HG03196 (cell line): ENCODE measurements at regions not wholly inside any gene's neighbourhood (a gene's known extent, or its start where the extent isn't known, plus 50 kb on each side); places are given as distances from the start of the nearest gene placed in this dataset.
"Not testable (repeated sequence)": the region's sequence is repeated elsewhere in the genome, so short reads cannot be mapped to it uniquely, and the experiment has no call there.

Experiments
- ATAC-seq: cut with Tn5 transposase; IDR thresholded peaks from one replicate; pipeline ENCODE4 v1.9.1; 2021; ENCODE audit not compliant: unreplicated experiment

GRCh38 chr3:191644291-191644690 lies 183.3 kb downstream of the PYDC2 start:
- no peak for ATAC-seq

DNA sequence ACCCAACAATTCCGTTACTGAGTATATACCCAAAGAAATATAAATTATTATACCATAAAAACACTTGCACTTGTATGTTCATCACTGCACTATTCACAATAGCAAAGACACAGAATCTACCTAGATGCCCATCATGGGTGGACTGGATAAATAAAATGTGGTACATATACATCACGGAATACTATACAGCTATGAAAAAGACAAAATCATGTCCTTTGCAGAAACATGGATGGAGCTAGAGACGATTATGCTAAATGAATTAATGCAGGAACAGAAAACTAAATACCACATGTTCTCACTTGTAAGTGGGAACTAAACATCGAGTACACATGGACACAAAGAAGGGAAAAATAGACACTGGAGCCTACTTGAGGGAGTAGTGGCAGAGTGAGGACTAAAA lies 185.3 kb downstream of the PYDC2 start:
- no peak for ATAC-seq

DNA sequence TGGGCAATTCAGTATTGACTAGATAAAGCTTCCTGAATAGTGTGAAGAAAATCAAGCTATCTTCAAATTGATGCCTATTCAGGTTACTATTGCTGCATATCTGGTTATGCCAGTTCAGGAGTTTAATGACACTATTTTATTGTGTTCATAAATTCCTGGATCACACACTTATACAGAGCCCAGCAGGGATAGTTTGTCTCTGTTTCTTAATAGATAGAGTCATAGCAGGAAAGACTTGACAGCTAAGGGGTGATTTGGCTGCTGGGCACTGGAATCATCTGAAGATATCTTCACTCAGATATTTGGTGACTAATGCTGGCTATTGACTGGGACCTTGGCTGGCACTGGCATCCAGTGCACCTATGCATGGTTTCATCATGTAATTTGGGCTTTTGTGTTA lies 187.8 kb downstream of the PYDC2 start:
- no peak for ATAC-seq

DNA sequence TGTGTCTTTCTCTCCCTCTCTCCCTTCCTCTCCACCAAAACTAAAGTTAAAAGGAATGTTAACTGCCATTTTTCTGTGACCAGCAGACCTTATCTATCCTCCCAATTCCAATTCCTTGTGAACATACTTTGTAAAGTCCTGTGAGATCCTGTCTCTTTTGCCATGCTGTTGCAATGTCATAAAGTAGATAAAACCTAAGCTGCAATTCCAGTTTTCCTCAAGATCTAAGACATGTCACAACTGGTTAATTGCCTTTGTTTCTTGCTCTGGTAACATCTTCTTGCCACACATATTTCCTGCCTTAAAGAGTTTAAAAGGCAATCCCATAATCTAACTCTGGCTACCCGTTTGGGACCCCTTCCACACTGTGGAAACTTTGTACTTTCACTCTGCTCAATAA lies 188.7 kb downstream of the PYDC2 start:
- no peak for ATAC-seq

DNA sequence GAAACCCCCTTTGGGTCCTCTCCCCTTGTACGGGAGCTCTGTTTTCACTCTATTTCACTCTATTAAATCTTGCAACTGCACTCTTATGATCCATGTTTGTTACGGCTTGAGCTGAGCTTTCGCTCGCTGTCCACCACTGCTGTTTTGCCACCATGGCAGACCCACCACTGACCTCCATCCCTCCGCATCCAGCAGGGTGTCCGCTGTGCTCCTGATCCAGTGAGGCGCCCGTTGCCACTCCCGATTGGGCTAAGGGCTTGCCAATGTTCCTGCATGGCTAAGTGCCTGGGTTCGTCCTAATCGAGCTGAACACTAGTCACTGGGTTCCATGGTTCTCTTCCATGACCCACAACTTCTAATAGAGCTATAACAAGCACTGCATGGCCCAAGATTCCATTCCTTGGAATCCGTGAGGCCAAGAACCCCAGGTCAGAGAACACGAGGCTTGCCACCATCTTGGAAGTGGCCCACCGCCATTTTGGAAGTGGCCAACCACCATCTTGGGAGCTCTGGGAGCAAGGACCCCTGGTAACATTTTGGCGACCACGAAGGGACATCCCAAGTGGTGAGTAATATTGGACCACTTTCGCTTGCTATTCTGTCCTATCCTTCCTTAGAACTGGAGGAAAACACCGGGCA lies 197.9 kb downstream of the PYDC2 start:
- not testable (repeated sequence) for ATAC-seq

- ATAC-seq: not testable (repeated sequence)
Measured at GRCh38 chr3:191662150-191662549, 201.2 kb downstream of the PYDC2 start.

DNA sequence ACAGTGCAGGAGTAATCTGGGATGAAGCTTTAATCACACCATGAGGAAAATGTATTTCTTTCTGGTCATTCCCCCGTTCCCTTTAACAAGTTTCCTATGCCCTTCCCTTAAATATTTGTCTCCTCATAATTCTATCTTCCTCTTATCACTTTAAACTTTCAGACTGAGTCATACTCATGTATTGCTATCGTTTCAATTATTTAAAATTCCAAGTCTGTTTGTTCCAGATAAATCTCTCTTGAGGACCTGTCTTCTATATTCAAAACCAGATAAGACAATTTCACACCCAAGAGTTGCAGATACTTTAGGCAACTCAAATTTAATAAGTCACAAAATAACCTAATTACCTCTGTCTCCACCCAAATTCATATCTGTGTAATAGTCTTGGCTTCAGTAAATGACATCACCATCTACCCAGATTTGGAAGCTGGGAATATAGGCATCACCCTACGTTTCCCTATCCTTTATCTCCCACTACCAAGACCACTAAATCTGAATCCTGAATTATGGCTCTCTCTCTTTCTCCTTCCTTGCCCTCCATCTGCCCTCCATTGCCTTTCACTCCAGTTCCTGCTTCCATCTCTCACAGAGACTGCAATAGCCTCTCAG lies 220.1 kb downstream of the PYDC2 start:
- no peak for ATAC-seq

DNA sequence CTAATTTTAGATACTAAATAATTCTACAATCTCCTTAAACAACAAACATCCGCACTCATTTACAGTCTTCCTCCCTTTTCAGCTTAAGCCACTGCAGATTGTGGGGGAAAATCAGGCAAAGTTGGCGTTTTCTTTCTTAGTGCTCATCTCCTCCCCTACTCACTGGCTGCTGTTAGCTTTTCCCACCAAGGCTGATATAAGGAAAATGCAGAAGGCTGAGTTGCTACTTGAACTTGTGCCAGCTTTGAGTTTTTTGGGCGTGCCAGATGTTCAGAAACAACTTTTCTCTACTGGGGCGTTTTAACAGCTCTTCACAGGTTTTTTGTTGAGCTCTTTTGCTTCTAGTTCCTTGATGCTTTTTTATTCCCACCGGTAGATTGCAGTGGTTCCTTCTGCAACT lies 222.0 kb downstream of the PYDC2 start:
- ATAC-seq: no peak

- no peak for ATAC-seq
Measured at GRCh38 chr3:191686626-191687025, 225.7 kb downstream of the PYDC2 start.

GRCh38 chr3:191688756-191689433 lies 227.9 kb downstream of the PYDC2 start:
- no peak for ATAC-seq

DNA sequence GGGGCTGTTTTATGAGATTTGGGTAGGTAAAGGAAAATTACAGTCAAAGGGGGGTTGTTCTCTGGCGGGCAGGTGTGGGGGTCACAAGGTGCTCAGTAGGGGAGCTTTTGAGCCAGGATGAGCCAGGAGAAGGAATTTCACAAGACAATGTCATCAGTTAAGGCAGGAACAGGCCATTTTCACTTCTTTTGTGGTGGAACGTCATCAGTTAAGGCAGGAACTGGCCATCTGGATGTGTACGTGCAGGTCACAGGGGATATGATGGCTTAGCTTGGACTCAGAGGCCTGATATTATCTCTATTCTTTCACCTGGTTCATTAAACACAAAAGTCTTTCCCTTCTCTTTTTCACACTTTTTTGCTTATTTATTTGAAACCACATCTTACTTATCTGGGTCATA lies 230.2 kb downstream of the PYDC2 start:
- ATAC-seq: not testable (repeated sequence)

DNA sequence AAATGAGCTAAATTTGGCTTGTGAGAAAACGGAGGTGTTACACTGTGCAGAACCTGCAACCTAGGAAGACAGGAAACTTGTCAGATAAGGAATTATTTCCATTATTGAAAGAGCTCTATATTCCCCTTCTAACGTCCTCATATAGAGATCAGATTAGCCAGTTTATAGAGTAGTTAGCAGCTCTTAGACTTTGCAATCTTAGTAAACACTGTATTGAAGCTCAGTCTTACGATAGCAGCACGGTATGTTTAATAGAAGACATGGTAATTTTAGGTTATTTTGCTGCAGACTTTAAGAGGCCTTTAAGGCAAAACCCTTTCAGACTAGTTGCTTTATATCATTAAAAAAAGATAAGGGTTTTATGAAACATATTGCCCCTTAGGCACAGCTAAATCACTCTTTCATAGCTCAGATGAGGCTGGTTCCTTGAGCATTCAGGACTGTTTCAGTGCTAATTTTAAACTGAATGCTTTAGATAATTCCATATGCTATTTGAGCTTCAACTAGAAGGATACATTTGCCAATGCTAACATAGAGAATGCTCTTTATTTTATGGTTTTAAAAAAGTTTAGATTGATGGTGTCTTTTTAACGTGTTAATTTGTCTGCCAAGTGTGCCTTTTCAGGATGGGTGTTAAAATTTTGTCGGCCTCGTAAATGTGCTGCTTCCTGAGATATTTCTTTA lies 234.3 kb downstream of the PYDC2 start:
- ATAC-seq: no peak

- no peak for ATAC-seq
Measured at GRCh38 chr3:191695815-191696153, 234.8 kb downstream of the PYDC2 start.

- ATAC-seq: no peak
Measured at GRCh38 chr3:191696348-191696747, 235.4 kb downstream of the PYDC2 start.

DNA sequence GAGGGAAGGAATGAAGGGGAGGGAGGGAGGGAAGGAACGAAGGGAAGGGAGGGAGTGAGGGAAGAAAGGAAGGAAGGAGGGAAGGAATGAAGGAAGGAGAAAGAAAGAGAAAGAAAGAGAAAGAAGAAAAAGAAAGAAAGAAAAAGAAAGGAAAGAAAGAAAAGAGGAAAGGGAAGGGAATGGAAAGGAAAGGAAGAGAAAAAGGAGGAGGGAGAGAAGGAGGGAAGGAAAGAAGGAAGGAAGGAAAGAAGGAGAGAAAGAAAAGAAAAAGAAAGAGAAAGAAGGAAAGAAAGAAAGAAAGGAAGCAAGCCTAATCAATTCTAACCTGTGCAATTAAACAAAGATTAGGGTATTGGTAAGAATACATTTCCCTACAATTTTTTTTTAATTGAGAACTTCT lies 238.6 kb downstream of the PYDC2 start:
- no peak for ATAC-seq

- no peak for ATAC-seq
Measured at GRCh38 chr3:191702121-191702520, 241.2 kb downstream of the PYDC2 start.

- no peak for ATAC-seq
Measured at GRCh38 chr3:191707817-191708216, 246.9 kb downstream of the PYDC2 start.

GRCh38 chr3:191715585-191715984 lies 254.6 kb downstream of the PYDC2 start:
- no peak for ATAC-seq

DNA sequence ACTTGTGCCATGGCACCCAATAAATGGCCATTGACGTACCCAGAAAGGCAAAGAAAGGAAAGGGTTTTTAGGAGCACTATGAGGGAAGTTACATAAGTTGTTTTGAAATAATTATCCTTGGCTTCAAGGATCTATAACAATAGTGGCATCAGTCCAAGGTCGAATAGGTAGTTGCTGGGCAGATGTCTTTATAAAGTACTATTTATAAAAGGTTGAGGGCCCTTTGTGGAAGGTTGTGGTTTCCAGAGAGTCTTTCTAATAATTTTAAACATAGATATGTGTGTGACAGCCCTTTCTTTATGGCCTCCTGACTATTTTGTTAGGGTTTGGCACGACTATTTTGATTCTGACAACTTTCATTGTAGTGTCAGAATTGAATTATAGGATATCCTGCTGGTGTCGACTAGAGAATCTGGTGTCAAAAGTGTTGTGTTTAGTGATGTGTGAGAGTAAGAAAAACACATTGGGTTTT lies 260.5 kb downstream of the PYDC2 start:
- ATAC-seq: no peak

DNA sequence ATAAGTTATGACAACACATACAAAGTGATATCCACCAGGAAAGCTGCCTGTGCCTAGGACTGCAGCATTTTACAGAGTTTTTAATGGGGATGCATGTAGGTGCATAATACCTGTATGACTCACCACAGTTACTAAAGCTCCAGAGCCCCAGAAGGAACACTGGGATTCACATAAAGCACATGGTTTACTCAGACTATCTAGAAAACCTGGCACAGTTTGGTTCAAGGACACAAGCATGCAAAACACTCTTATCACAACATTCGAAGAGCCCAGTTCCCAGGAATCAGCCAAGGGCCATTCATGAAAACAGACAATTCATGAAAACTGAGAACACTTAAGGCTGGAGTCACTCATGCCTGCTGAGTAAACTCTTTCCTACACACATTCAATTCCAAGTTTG lies 261.0 kb downstream of the PYDC2 start:
- no peak for ATAC-seq

DNA sequence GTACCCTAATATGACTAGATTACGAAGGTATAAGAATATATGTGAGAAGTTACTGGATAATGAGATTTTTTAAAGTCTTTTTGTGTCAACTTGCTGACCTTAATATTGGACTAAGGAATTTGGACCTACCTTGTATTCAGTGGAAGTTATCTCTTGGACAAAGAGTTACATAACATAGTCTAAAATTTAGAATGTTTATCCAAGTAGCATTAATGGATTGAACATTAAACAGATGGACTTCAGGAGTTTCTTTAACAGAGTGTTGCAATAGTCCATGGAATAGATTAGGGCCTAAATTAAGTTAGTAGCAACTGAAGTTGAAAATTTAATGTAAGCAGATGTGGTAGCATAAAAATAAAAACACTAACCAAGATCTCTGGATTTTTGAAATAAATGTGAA lies 266.4 kb downstream of the PYDC2 start:
- no peak for ATAC-seq

DNA sequence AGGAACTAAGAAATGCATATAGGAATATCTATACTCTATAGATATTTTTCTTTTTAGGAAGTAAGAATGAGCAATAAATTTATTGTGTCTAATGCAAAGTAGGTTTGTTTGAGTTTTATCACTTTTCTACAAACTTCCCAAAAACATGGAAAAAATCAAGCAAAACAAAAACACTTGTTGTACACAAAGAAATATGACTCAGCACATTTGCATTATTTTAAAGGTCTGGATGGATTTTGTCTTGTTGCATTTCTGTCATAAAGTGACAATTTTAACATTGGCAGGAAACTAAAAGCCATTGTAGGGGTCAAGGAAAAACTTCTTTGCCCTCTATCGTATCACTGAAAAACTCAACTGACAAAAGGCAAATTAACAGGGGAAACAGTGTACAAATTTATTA lies 267.2 kb downstream of the PYDC2 start:
- ATAC-seq: no peak
